Naive thymus-derived CD8-positive, alpha-beta T cell (primary cell): ENCODE measurements at regions not wholly inside any gene's neighbourhood (a gene's known extent, or its start where the extent isn't known, plus 50 kb on each side); places are given as distances from the start of the nearest gene placed in this dataset.

Experiments
- ATAC-seq, 2 donors: fragments of 150-1000 bp; cut with Tn5 transposase in 1 of 2; sonication (Bioruptor Pico), chemical (Tn5 transposase) in 1 of 2; 1 replicate in 1 of 2; 2 replicates in 1 of 2; pipeline ENCODE4 v1.10.0; 2021; ENCODE audit warnings: mild to moderate bottlenecking in 2 of 2, moderate library complexity in 2 of 2
- POLR2A ChIA-PET: fragments of 350-600 bp; sonication (Branson Sonifier 250); formaldehyde crosslinking; loops from one replicate; lab custom pipeline; 2021; ENCODE audit warnings: antibody characterized with exemption; lab: Charles Lee
- DNase-seq, 10 donors: peaks; one replicate each; pipeline versions ENCODE4 v3.0.0 to v3.0.0-alpha.2; 2020 to 2022
- H3K27ac Mint-ChIP-seq, 10 donors: one replicate each; pipeline ENCODE4 v1.8.0; 2020 to 2022; ENCODE audit warnings: mild to moderate bottlenecking in 10 of 10, mixed read lengths in 10 of 10, moderate library complexity in 4 of 10, inconsistent platforms in 1 of 10
- H3K27me3 Mint-ChIP-seq, 5 donors: one replicate each; pipeline ENCODE4 v1.8.0; 2021 to 2022; ENCODE audit warnings: mixed read lengths in 5 of 5
- H3K36me3 Mint-ChIP-seq, 3 donors: one replicate each; pipeline ENCODE4 v1.8.0; 2020 to 2022; ENCODE audit warnings: mixed read lengths in 3 of 3, mild to moderate bottlenecking in 2 of 3, inconsistent platforms in 1 of 3
- H3K4me1 Mint-ChIP-seq, 4 donors: one replicate each; pipeline ENCODE4 v1.8.0; 2021 to 2022; ENCODE audit warnings: mixed read lengths in 4 of 4
- H3K4me3 Mint-ChIP-seq, 10 donors: one replicate each; pipeline ENCODE4 v1.8.0; 2020 to 2022; ENCODE audit warnings: mild to moderate bottlenecking in 10 of 10, mixed read lengths in 10 of 10, moderate library complexity in 6 of 10, inconsistent platforms in 1 of 10
- H3K9me3 Mint-ChIP-seq, 9 donors: one replicate each; pipeline ENCODE4 v1.8.0; 2020 to 2022; ENCODE audit warnings: mixed read lengths in 9 of 9, mild to moderate bottlenecking in 3 of 9, inconsistent platforms in 1 of 9, moderate library complexity in 1 of 9

DNA sequence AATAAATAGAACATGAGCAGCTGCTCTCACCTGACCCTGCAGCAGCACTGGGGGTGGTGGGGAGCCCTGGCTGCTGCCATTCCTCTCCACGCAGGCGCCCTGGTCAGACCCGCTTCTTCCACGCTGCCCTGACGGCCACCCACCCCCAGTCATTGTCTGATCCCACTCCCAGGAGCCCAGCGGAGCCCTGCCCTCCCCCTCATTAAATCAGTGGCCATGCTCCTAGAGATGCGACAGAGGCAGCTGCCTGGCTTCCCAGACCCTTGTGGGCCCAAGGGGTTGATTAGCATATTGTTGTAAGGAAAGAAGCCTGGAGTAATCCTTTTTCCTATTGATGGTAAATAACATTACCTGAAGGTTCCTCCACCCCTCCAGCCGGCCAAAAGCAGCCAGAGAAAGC lies 301.5 kb downstream of the RRAGC start:
- DNase-seq, result peak in 1 of 10 donors; percentile 61
- Mint-ChIP-seq H3K27me3 (peaks cover 6 to 18% (median 11%) of the 10 kb centered on the region in 5 donors), H3K9me3 (no peaks in the 10 kb centered on the region), H3K4me1 (peaks cover 33 to 70% (median 56%) of the 10 kb centered on the region in 4 donors), H3K4me3 (peak overlapping the region in 1 of 10 donors; percentile 58), H3K36me3 (no peaks in the 10 kb centered on the region), H3K27ac (peak overlapping the region in 8 of 10 donors; percentile 15 to 97 (median 92))
- no peak for ATAC-seq
- POLR2A ChIA-PET, result interaction anchor here (1.2 kb wide), 1 partner anchor 12 kb away, joined by 3 read pairs; no protein-coding TSS in a partner anchor

DNA sequence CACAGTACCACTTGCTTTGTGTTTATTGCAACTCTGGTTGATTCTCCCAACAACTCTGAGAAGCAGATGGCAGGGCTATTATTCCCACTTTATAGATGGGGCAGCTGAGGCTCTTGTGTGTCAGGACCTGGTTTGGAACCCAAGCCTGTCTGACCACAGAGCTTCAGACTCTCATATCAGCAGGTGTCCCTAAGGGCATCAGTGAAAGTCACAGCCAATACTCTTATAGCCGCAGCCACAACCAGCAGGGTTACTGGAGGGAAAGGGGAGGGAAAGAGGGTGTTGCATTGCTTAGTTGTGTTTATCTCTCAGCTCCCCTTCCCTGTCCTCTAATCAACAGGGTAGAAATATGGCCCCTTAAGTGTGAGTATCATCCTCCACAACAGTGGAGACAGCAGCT lies 304.0 kb downstream of the RRAGC start:
- no peak for DNase-seq
- Mint-ChIP-seq H3K9me3 (no peaks in the 10 kb centered on the region), H3K36me3 (no peaks in the 10 kb centered on the region), H3K27me3 (peaks cover 0 to 6% (median 2%) of the 10 kb centered on the region in 5 donors), H3K4me1 (peaks cover 21 to 48% (median 36%) of the 10 kb centered on the region in 4 donors), H3K27ac (peak overlapping the region in 2 of 10 donors; percentile 43 to 48), H3K4me3 (no peak overlapping the region)
- no peak for ATAC-seq
- POLR2A ChIA-PET, result no interaction called here

DNA sequence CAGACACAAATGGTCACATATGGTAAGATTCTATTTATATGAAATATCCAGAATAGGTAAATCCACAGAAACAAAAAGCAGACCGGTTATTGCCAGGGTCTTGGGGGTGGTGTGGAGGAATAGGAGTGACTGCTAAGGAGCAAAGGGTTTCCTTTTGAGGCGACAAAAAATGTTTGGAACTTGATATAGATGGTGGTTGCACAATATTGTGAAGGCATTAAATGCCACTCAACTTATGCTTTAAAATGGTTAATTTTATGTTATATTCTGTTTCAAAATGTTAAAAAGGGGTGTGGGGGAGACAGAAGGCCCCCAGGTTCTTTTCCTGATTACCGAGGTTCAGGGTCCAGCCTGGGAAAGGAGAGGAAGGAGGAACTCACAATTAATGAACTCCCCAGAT lies 304.4 kb downstream of the RRAGC start:
- H3K9me3 Mint-ChIP-seq, result no peaks in the 10 kb centered on the region
- peaks cover 20 to 43% (median 31%) of the 10 kb centered on the region in 4 donors for H3K4me1 Mint-ChIP-seq
- H3K27ac Mint-ChIP-seq, result peak overlapping the region in 1 of 10 donors; percentile 9
- no peak for DNase-seq
- H3K4me3 Mint-ChIP-seq, result no peak overlapping the region
- POLR2A ChIA-PET, result no interaction called here
- H3K36me3 Mint-ChIP-seq, result no peaks in the 10 kb centered on the region
- no peak for ATAC-seq
- peaks cover 0 to 11% (median 5%) of the 10 kb centered on the region in 5 donors for H3K27me3 Mint-ChIP-seq

DNA sequence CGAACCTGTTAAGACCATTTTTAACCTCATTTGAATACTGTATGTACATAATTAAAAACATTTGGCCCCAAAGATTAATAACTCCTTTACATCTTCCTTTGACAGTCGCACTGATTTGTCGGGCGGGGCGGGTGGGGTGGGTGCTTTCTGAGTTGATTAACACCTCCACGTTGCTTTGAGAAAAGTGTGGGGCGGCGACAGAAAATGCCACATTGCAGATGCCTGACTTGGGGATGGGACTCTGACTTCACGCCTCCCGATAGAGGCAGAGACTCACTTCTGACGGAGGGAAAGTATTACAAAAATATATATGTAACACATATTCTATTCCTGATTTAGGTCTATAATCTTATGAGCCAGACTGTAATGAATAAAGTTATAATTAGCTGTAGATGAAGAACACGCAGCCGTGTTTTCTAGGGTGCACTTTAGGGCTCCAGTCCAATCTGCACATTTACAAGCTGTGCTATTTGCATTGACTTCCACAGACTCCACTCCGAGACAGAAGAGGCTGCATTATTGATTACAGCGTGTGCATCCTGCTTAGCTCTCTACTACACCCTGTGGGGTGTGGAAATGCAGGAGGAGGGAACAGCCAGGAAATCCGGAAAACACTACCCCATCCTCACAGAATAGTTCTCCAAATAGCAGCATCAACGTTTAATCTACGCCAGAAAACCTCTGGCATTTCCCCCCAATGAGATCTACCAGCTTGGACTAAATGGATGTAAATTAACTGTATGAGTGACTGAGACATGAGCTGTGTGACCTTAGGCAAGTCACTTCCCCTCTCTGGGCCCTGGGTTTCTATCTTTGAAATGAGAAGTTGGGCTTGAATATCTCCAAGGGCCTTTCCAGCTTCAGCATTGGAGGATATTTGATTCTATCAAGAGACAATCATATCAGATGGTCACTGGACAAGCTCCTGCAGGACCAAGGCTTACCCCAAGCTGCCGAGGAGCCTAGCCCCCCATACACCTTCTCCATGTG lies 308.0 kb downstream of the RRAGC start:
- peaks cover 4 to 11% (median 10%) of the 10 kb centered on the region in 5 donors for H3K27me3 Mint-ChIP-seq
- DNase-seq (no peak), ATAC-seq (no peak)
- H3K4me1 Mint-ChIP-seq, result peaks cover 0 to 10% (median 5%) of the 10 kb centered on the region in 4 donors
- no peaks in the 10 kb centered on the region for H3K9me3 Mint-ChIP-seq
- H3K36me3 Mint-ChIP-seq, result no peaks in the 10 kb centered on the region
- no peak overlapping the region for H3K27ac Mint-ChIP-seq
- POLR2A ChIA-PET, result interaction anchor here (1.1 kb wide), 1 partner anchor 10 kb away, joined by 4 read pairs; no protein-coding TSS in a partner anchor
- H3K4me3 Mint-ChIP-seq, result no peak overlapping the region

DNA sequence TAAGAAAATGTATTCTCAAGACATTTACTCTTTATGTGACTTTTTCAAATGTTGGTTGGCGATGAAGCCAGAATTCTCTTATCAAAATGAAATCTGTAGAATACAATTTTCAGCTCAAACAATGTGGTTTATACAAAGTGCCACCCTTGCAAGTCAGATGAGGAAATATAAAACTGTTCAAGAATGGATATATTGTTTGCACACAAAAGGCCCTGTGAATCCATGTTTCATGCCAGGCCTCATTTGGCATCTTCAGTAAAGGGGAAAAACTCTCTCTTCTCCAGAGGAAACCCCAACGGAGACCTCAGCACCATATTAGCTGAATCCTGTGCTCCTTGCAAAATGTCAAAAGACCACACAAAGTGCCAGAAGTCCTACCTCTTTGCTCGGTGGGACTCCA lies 310.4 kb downstream of the RRAGC start:
- POLR2A ChIA-PET, result no interaction called here

DNA sequence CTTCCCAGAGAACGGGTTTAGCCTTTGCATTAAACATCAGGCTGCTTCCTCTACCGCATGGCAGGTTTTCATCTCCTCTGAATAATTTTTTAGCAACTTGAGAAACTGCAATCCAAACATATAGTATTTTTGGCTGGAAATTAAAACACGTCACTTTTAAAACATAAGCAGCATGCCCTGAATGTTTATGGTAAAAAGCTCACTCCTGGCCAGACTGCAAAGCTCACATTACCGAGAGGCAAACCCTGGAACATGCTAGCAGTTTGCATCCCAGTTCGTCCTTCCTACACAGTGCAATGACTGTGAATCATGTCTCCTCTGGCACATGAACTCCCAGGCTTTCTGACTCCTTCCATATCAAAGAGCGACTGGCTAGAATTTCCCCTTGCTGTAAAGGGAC lies 312.3 kb downstream of the RRAGC start:
- DNase-seq (no peak), ATAC-seq (no peak)
- no peak overlapping the region for H3K27ac Mint-ChIP-seq
- H3K9me3 Mint-ChIP-seq, result peaks cover 0 to 8% (median 0%) of the 10 kb centered on the region in 9 donors
- POLR2A ChIA-PET, result no interaction called here
- H3K27me3 Mint-ChIP-seq, result peaks cover 5 to 17% (median 13%) of the 10 kb centered on the region in 5 donors
- no peak overlapping the region for H3K4me3 Mint-ChIP-seq
- peaks cover 0 to 5% (median 0%) of the 10 kb centered on the region in 4 donors for H3K4me1 Mint-ChIP-seq
- H3K36me3 Mint-ChIP-seq, result peaks cover 0 to 6% (median 0%) of the 10 kb centered on the region in 3 donors

More for the DNA sequence above, 310.4 kb downstream of the RRAGC start:
- Mint-ChIP-seq H3K27me3 (peaks cover 5 to 13% (median 11%) of the 10 kb centered on the region in 5 donors), H3K9me3 (no peaks in the 10 kb centered on the region), H3K27ac (no peak overlapping the region), H3K4me3 (no peak overlapping the region), H3K4me1 (peaks cover 0 to 3% (median 0%) of the 10 kb centered on the region in 4 donors), H3K36me3 (no peaks in the 10 kb centered on the region)
- ATAC-seq (no peak), DNase-seq (no peak)

DNA sequence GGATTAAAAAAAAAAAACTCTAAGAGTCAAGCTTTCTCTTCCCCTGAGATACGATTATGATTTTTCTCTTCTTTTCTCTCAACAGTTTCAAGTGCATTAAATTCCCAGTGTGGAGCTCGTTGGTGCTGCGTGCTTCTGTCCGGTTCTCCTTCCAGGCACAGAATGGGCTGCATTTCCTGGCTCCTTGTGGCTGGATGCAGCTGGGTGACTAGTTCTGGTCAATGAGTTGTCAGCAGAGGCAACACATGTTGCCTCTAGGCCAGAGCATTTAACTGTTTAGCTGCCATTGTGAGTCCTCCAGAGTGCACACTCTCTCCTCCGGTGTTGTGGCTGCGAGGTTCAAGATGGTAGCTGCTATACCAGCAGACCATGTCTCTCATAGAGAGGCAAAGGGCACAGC lies 312.9 kb downstream of the RRAGC start:
- H3K27me3 Mint-ChIP-seq, result peaks cover 5 to 23% (median 13%) of the 10 kb centered on the region in 5 donors
- ATAC-seq (no peak), DNase-seq (no peak)
- peaks cover 0 to 6% (median 0%) of the 10 kb centered on the region in 4 donors for H3K4me1 Mint-ChIP-seq
- H3K27ac Mint-ChIP-seq, result no peak overlapping the region
- H3K9me3 Mint-ChIP-seq, result peaks cover 0 to 8% (median 0%) of the 10 kb centered on the region in 9 donors
- peaks cover 0 to 6% (median 0%) of the 10 kb centered on the region in 3 donors for H3K36me3 Mint-ChIP-seq
- POLR2A ChIA-PET, result interaction anchor here (0.7 kb wide), 1 partner anchor 71 kb away, joined by 5 read pairs; no protein-coding TSS in a partner anchor
- no peak overlapping the region for H3K4me3 Mint-ChIP-seq

DNA sequence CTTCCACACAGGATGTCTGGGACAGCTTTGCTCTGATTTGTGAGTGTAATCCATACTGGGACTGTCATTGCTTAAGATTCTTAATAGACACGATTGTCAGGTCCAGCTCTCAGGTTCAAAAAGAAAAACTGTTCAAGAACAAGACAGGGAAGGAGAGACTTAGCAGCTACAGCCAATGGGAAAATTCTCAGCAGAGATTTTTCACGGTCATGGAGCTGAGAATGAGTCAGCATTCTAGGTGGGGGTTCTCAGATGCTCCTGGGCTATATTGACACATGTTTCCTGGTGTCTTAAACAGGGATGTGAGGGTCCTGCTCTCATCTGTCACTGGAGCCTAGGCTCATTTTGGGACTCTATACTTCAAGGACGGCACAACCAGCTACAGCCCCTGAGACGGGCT lies 318.3 kb downstream of the RRAGC start:
- H3K27ac Mint-ChIP-seq, result no peak overlapping the region
- H3K4me1 Mint-ChIP-seq, result peaks cover 0 to 2% (median 0%) of the 10 kb centered on the region in 4 donors
- POLR2A ChIA-PET, result interaction anchor here (1.9 kb wide), 1 partner anchor 20 kb away, joined by 5 read pairs; no protein-coding TSS in a partner anchor
- H3K27me3 Mint-ChIP-seq, result peaks cover 5 to 32% (median 18%) of the 10 kb centered on the region in 5 donors
- H3K4me3 Mint-ChIP-seq, result no peak overlapping the region
- DNase-seq (no peak), ATAC-seq (no peak)
- peaks cover 0 to 8% (median 0%) of the 10 kb centered on the region in 9 donors for H3K9me3 Mint-ChIP-seq
- peaks cover 0 to 6% (median 0%) of the 10 kb centered on the region in 3 donors for H3K36me3 Mint-ChIP-seq

DNA sequence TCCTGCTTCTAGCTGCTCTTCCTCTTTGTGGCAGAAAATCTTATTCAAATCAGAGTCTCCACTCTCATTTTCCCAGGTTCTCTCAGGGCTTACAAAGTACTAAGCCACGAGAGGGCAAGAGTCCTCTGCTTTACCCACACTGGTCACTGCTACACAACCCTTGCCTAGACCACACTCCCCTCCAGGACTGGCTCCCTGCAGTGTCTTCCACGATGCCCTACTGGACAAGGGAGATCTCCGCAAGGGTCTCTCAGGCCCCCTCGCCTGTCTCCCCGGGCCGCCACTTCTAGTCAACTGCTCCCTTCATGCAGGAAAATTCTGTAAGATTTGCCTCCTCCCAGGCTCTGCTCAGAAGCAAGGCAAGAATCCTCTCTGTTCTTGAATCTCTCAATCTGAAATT lies 319.6 kb downstream of the RRAGC start:
- Mint-ChIP-seq H3K27ac (no peak overlapping the region), H3K4me1 (peaks cover 0 to 2% (median 0%) of the 10 kb centered on the region in 4 donors), H3K9me3 (peaks cover 0 to 8% (median 0%) of the 10 kb centered on the region in 9 donors), H3K4me3 (no peak overlapping the region), H3K27me3 (peaks cover 6 to 32% (median 18%) of the 10 kb centered on the region in 5 donors), H3K36me3 (peaks cover 0 to 6% (median 0%) of the 10 kb centered on the region in 3 donors)
- no peak for ATAC-seq
- no peak for DNase-seq
- POLR2A ChIA-PET, result no interaction called here

DNA sequence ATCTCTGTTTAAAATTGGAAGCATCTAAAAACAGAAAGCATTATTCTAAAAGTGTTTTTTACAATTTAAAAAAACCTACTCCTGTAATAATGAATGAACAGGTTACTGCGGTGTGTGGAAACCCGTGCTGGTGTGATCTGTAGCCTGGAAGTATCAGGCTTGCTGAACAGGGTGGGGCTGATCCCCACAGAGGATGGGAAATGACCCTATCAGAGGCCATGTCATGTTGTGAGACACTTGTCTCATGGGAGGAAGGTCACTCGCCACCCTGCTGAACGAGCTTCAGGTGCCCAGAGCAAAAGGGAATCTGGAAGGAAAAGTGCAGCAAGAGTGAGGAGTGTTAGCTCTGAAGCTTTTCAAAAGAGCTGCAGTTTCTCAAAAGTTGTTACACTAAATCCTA lies 320.7 kb downstream of the RRAGC start:
- Mint-ChIP-seq H3K27me3 (peaks cover 6 to 32% (median 15%) of the 10 kb centered on the region in 5 donors), H3K9me3 (peaks cover 0 to 7% (median 0%) of the 10 kb centered on the region in 9 donors), H3K4me3 (no peak overlapping the region), H3K36me3 (peaks cover 0 to 3% (median 0%) of the 10 kb centered on the region in 3 donors), H3K4me1 (peaks cover 0 to 2% (median 0%) of the 10 kb centered on the region in 4 donors), H3K27ac (no peak overlapping the region)
- POLR2A ChIA-PET, result no interaction called here
- DNase-seq (no peak), ATAC-seq (no peak)

DNA sequence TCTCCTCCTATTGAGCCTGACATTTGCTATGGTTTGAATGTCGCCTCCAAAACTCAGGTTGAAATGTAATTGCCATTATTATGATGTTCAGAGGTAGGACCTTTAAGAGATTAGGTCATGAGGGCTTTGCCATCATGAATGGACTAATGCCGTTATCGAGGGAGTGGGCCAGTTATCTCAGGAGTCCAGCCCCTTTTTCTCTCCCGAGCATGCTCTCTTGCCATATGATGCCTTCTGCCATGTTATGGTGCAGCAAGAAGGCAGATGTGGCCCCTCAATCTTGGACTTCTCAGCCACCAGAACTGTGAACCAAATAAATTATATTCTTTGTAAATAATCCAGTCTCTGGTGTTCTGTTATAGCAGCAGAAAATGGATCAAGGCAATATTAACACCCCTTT lies 323.5 kb downstream of the RRAGC start:
- POLR2A ChIA-PET, result interaction anchor here (0.6 kb wide), 1 partner anchor 593 kb away, joined by 3 read pairs; no protein-coding TSS in a partner anchor
- no peak overlapping the region for H3K4me3 Mint-ChIP-seq
- DNase-seq, result no peak
- no peak overlapping the region for H3K27ac Mint-ChIP-seq
- H3K27me3 Mint-ChIP-seq, result peaks cover 1 to 20% (median 10%) of the 10 kb centered on the region in 5 donors
- no peaks in the 10 kb centered on the region for H3K4me1 Mint-ChIP-seq
- H3K36me3 Mint-ChIP-seq, result no peaks in the 10 kb centered on the region
- ATAC-seq, result no peak
- H3K9me3 Mint-ChIP-seq, result no peaks in the 10 kb centered on the region

DNA sequence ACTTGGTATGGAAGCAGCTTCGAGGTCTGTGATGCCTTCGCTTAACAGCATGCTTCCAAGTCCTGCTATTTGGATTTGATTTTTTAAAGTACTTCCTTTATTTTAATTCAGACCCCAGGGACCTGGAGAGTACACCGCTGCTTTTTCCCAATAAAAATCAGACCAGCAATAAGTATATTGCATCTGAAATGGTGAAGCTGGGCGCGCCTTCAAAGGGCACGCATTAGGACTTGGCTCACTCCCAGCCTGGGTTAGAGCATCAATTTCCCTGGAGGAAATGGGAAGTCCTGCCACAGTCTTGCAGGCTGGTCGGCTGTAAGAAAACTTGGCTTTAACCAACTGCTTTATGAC lies 325.1 kb downstream of the RRAGC start:
- no peaks in the 10 kb centered on the region for H3K4me1 Mint-ChIP-seq
- ATAC-seq (no peak), DNase-seq (no peak)
- no peak overlapping the region for H3K27ac Mint-ChIP-seq
- peaks cover 0 to 1% (median 0%) of the 10 kb centered on the region in 3 donors for H3K36me3 Mint-ChIP-seq
- no peaks in the 10 kb centered on the region for H3K9me3 Mint-ChIP-seq
- H3K27me3 Mint-ChIP-seq, result peaks cover 0 to 6% (median 2%) of the 10 kb centered on the region in 5 donors
- no peak overlapping the region for H3K4me3 Mint-ChIP-seq
- POLR2A ChIA-PET, result no interaction called here
